H1 (cell line): ENCODE measurements at regions not wholly inside any gene's neighbourhood (a gene's known extent, or its start where the extent isn't known, plus 50 kb on each side); places are given as distances from the start of the nearest gene placed in this dataset.

Experiments used
- CTCF ChIP-seq, 3 experiments: IDR thresholded peaks; 1 replicate in 2 of 3; 2 replicates in 1 of 3; pipeline versions ENCODE4 v1.5.1 to v1.6.1; 2011; ENCODE audit warnings: low read length in 3 of 3, mild to moderate bottlenecking in 3 of 3, inconsistent platforms in 2 of 3, low read depth in 1 of 3, moderate library complexity in 1 of 3; ENCODE audit not compliant: insufficient read depth in 1 of 3; ENCODE audit errors: control extremely low read depth in 1 of 3
- GTF2F1 ChIP-seq: IDR thresholded peaks from 2 replicates; pipeline ENCODE4 v1.6.1; 2012; ENCODE audit warnings: low read depth, low read length, improper control_type of control experiment, borderline replicate concordance
- HDAC2 ChIP-seq, 2 experiments: fragments of 300-600 bp in 1 of 2; sonication (generic) in 1 of 2; IDR thresholded peaks; 2 replicates each; pipeline ENCODE4 v1.6.1; 2011 to 2012; ENCODE audit warnings: low read depth in 2 of 2, low read length in 2 of 2, mild to moderate bottlenecking in 2 of 2, moderate library complexity in 2 of 2, borderline replicate concordance in 1 of 2, inconsistent platforms in 1 of 2
- KDM1A ChIP-seq: fragments of 200-600, 300-600 bp; sonication (generic); IDR thresholded peaks from 2 replicates; pipeline ENCODE4 v1.7.1; 2016; ENCODE audit warnings: mild to moderate bottlenecking, low read length, borderline replicate concordance
- POLR2A ChIP-seq, 2 experiments: IDR thresholded peaks; 1 replicate in 1 of 2; 2 replicates in 1 of 2; pipeline ENCODE4 v1.6.1; 2011; ENCODE audit warnings: low read depth in 2 of 2, low read length in 2 of 2, mild to moderate bottlenecking in 2 of 2; ENCODE audit errors: control extremely low read depth in 1 of 2
- RNF2 ChIP-seq: fragments of 200-900, 300-1000 bp; sonication (generic); IDR thresholded peaks from 2 replicates; pipeline ENCODE4 v1.7.1; 2016; ENCODE audit warnings: borderline replicate concordance, low read depth, mild to moderate bottlenecking, antibody characterized with exemption, low read length; ENCODE audit not compliant: poor library complexity, severe bottlenecking; ENCODE audit errors: missing control alignments
- USF2 ChIP-seq: IDR thresholded peaks from 2 replicates; pipeline ENCODE4 v1.6.1; 2011; ENCODE audit warnings: low read length, improper control_type of control experiment
- YY1 ChIP-seq: IDR thresholded peaks from 2 replicates; pipeline ENCODE4 v1.6.1; 2011; ENCODE audit warnings: low read depth, mild to moderate bottlenecking, low read length

- TF ChIP-seq USF2 (no peak), HDAC2 (IDR thresholded peaks at IDR 0.05; ENCODE audit: borderline replicate concordance in 1 of 2, low read depth in 2 of 2, low read length in 2 of 2) (no peak), KDM1A (no peak), GTF2F1 (no peak), CTCF (IDR thresholded peaks at IDR 0.05; ENCODE audit: control extremely low read depth in 1 of 3, insufficient read depth in 1 of 3, low read depth in 1 of 3, low read length in 3 of 3) (no peak), POLR2A (IDR thresholded peaks at IDR 0.05; ENCODE audit: control extremely low read depth in 1 of 2, low read depth in 2 of 2, low read length in 2 of 2) (no peak), YY1 (no peak), RNF2 (no peak)
These were observed 481.3 kb downstream of the CCDC171 start (continued) for GRCh38 chr9:16033921-16034691.
